ENCODE measurements at regions not wholly inside any gene's neighbourhood (a gene's known extent, or its start where the extent isn't known, plus 50 kb on each side); places are given as distances from the start of the nearest gene placed in this dataset.

DNA sequence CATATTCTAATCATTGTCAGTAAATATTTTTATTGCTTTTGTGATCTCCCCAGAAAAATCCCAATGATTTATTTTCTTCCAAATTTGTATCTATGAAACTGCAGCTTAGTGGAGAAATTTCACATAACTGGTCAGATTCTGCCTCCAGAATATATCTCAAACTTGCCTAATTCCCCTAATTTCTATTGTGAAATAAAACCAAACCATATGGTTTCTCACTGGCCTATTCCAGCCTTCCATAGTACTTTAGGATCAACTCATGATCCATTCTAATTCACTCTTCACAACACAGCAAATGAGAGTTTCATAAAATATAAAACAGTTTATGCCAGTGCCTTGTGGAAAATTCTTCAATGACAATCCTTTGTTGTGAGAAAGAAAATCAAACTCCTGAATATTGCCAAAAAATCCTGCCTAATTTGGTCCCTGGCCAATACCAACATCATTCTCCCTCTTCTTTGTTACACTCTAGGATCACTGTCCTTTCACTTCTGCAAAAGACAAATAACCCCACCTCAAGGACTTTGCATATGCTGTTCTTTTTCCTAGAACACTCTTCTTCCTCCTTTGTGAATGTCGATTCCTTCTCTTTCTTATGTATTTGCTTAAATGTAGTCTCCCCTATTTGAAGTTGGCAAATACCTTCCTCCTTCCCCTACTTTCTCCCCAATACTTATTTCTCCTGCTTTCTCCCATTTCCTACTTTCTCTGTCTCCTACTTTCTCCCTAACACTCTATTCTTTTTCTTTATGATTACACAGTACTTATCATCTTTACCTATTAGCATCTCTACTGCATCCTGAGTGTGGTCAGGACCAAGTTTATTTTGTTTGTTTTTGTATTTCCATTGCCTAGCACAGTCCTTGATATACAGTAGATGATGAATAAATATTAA is 587.5 kb downstream of the RFPL4B start:
- WGBS, result 31% methylated on average over 1 of the region's 1 CpG
- TF ChIP-seq FOXA1 (IDR thresholded peaks at IDR 0.05) (no peak), HNF4A (conservative IDR thresholded peaks at IDR 0.05) (no peak), HNF4G (IDR thresholded peaks at IDR 0.05) (no peak), RAD21 (IDR thresholded peaks at IDR 0.05) (no peak), FOXA2 (IDR thresholded peaks at IDR 0.05) (no peak), EGR1 (IDR thresholded peaks at IDR 0.05; ENCODE audit: low read depth in 2 of 2) (no peak)
- TF ChIP-seq, protein P1, sequence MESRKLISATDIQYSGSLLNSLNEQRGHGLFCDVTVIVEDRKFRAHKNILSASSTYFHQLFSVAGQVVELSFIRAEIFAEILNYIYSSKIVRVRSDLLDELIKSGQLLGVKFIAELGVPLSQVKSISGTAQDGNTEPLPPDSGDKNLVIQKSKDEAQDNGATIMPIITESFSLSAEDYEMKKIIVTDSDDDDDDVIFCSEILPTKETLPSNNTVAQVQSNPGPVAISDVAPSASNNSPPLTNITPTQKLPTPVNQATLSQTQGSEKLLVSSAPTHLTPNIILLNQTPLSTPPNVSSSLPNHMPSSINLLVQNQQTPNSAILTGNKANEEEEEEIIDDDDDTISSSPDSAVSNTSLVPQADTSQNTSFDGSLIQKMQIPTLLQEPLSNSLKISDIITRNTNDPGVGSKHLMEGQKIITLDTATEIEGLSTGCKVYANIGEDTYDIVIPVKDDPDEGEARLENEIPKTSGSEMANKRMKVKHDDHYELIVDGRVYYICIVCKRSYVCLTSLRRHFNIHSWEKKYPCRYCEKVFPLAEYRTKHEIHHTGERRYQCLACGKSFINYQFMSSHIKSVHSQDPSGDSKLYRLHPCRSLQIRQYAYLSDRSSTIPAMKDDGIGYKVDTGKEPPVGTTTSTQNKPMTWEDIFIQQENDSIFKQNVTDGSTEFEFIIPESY (IDR thresholded peaks at IDR 0.05), result no peak
- TF ChIP-seq, protein P2, sequence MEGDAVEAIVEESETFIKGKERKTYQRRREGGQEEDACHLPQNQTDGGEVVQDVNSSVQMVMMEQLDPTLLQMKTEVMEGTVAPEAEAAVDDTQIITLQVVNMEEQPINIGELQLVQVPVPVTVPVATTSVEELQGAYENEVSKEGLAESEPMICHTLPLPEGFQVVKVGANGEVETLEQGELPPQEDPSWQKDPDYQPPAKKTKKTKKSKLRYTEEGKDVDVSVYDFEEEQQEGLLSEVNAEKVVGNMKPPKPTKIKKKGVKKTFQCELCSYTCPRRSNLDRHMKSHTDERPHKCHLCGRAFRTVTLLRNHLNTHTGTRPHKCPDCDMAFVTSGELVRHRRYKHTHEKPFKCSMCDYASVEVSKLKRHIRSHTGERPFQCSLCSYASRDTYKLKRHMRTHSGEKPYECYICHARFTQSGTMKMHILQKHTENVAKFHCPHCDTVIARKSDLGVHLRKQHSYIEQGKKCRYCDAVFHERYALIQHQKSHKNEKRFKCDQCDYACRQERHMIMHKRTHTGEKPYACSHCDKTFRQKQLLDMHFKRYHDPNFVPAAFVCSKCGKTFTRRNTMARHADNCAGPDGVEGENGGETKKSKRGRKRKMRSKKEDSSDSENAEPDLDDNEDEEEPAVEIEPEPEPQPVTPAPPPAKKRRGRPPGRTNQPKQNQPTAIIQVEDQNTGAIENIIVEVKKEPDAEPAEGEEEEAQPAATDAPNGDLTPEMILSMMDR (IDR thresholded peaks at IDR 0.05; ENCODE audit: low read depth, low read length, missing input control), result no peak

DNA sequence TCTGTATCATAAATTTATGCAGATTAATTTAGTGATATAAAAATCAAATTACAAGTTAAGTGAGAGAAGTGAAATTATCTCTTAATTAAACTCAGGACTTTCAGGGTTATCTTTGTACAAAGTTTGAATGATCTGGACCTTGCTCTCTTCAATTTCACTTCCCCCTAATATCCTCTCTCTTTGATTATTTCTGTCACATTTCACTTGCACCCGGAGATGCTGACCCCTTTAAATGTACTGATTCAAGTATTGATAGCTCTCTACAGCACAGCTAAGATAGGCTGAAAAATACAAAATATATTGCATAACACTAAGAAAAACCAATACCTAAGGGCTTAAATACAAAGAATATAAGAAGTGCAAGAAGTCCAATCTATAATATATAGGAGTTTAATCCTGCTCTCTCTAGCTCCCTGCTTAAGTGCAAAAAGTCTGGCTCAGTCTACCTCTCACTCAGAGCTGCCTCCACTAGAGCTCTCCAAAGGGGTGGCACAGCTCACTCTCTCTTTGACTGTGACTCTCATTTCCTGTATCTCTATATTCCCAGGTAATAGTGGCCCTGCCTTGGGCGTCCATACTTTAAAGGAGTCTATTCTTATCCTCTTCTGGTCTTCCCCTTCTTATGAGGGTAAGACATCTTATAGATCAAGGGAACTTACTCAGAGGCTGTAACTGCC is 588.4 kb downstream of the RFPL4B start:
- Histone ChIP-seq H3K27me3 (ENCODE audit: control insufficient read depth in 4 of 4, insufficient read depth in 4 of 4, low read length in 3 of 4) (no peaks in the 10 kb centered on the region), H3K4me1 (ENCODE audit: control insufficient read depth in 4 of 4, insufficient read depth in 4 of 4, low read length in 3 of 4) (no peaks in the 10 kb centered on the region), H3K4me3 (ENCODE audit: low read depth in 1 of 3, low read length in 3 of 3) (no peak overlapping the region), H3K9me3 (ENCODE audit: control insufficient read depth in 4 of 4, low read length in 3 of 4) (no peaks in the 10 kb centered on the region), H3K9ac (ENCODE audit: low read depth in 1 of 2, low read length in 2 of 2) (no peak overlapping the region), H3K36me3 (ENCODE audit: control insufficient read depth in 4 of 4, insufficient read depth in 3 of 4, low read depth in 1 of 4, low read length in 3 of 4) (no peaks in the 10 kb centered on the region), H3K27ac (ENCODE audit: low read depth in 1 of 2, low read length in 2 of 2) (no peak overlapping the region)
- no peak for TF ChIP-seq JUND (IDR thresholded peaks at IDR 0.05)
- no peak for TF ChIP-seq TAF1 (conservative IDR thresholded peaks at IDR 0.05)
- TF ChIP-seq, protein P1 (IDR thresholded peaks at IDR 0.05), result no peak
- TF ChIP-seq NR2F2 (IDR thresholded peaks at IDR 0.05), result no peak
- TF ChIP-seq, protein P3, sequence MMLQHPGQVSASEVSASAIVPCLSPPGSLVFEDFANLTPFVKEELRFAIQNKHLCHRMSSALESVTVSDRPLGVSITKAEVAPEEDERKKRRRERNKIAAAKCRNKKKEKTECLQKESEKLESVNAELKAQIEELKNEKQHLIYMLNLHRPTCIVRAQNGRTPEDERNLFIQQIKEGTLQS (IDR thresholded peaks at IDR 0.05), result no peak
- 66% methylated on average over 2 of the region's 2 CpGs for WGBS
- no peak for DNase-seq (ENCODE audit: low spot score)

More for the DNA sequence above, 587.5 kb downstream of the RFPL4B start:
- Histone ChIP-seq H3K27me3 (ENCODE audit: control insufficient read depth in 4 of 4, insufficient read depth in 4 of 4, low read length in 3 of 4) (peaks cover 0 to 1% (median 0%) of the 10 kb centered on the region in 4 donors), H3K4me3 (ENCODE audit: low read depth in 1 of 3, low read length in 3 of 3) (no peak overlapping the region), H3K9me3 (ENCODE audit: control insufficient read depth in 4 of 4, low read length in 3 of 4) (no peaks in the 10 kb centered on the region), H3K36me3 (ENCODE audit: control insufficient read depth in 4 of 4, insufficient read depth in 3 of 4, low read depth in 1 of 4, low read length in 3 of 4) (no peaks in the 10 kb centered on the region), H3K9ac (ENCODE audit: low read depth in 1 of 2, low read length in 2 of 2) (no peak overlapping the region), H3K27ac (ENCODE audit: low read depth in 1 of 2, low read length in 2 of 2) (no peak overlapping the region), H3K4me1 (ENCODE audit: control insufficient read depth in 4 of 4, insufficient read depth in 4 of 4, low read length in 3 of 4) (no peaks in the 10 kb centered on the region)
- DNase-seq (ENCODE audit: low spot score), result no peak
